SK-N-SH treated with all-trans-retinoic acid at 6 μM for 48 hours (cell line): ENCODE measurements at regions not wholly inside any gene's neighbourhood (a gene's known extent, or its start where the extent isn't known, plus 50 kb on each side); places are given as distances from the start of the nearest gene placed in this dataset.

Experiments used
- OSR1 ChIP-seq: fragments of 250-450 bp; sonication (Bioruptor Pico); IDR thresholded peaks from 2 replicates; pipeline ENCODE4 v1.8.0; 2022; ENCODE audit warnings: moderate library complexity, mild to moderate bottlenecking, inconsistent platforms
- PATZ1 ChIP-seq: fragments of 250-450 bp; sonication (Bioruptor Pico); IDR thresholded peaks from 2 replicates; pipeline ENCODE4 v1.8.0; 2020; ENCODE audit warnings: mild to moderate bottlenecking, moderate library complexity, borderline replicate concordance

- no peak for TF ChIP-seq PATZ1
- TF ChIP-seq OSR1 (CRISPR knock-in tag): no peak
Observed at GRCh38 chr5:5616247-5616895, 193.9 kb downstream of the ICE1 start.
